IMR-90 (cell line): ENCODE measurements at regions not wholly inside any gene's neighbourhood (a gene's known extent, or its start where the extent isn't known, plus 50 kb on each side); places are given as distances from the start of the nearest gene placed in this dataset.
A peak's percentile ranks its signal among the peaks of the same experiment; 100 is the strongest.

Experiments used
- ATAC-seq: fragments of 200-7000 bp; cut with Tn5 transposase; 2 replicates; pipeline ENCODE4 v1.9.1; 2020; ENCODE audit warnings: low read depth, mild to moderate bottlenecking, moderate library complexity
- BruUV-seq: library from RNA; stranded (reverse); fragments of 400-500 nt; replicated peaks from 2 replicates; lab custom pipeline; 2021; lab: Mats Ljungman, UMichigan
- CTCF ChIA-PET: fragments of 300-600 bp; formaldehyde crosslinking; extraction: SDS; loops from one replicate; lab custom pipeline; 2021; ENCODE audit warnings: antibody characterized with exemption; lab: Yijun Ruan, JAX
- POLR2A ChIA-PET: fragments of 300-600 bp; sonication (Branson Sonifier 250); formaldehyde crosslinking; loops from one replicate; lab custom pipeline; 2022; ENCODE audit warnings: antibody characterized with exemption; ENCODE audit not compliant: unreplicated experiment; lab: Charles Lee
- DNase-seq: peaks from one replicate; pipeline ENCODE4 v3.0.0; 2013
- H2AFZ ChIP-seq: replicated peaks from 2 replicates; pipeline ENCODE3; 2013; ENCODE audit warnings: low read length, mild to moderate bottlenecking; ENCODE audit not compliant: poor library complexity
- H2AK5ac ChIP-seq: 2 replicates; pipeline ENCODE4 v1.6.1; 2013; ENCODE audit warnings: low read depth, low read length, inconsistent platforms
- H2AK9ac ChIP-seq: replicated peaks from 2 replicates; pipeline ENCODE3; 2013; ENCODE audit warnings: mild to moderate bottlenecking, low read depth, low read length, moderate library complexity; ENCODE audit not compliant: poor library complexity
- H2BK120ac ChIP-seq: 2 replicates; pipeline ENCODE4 v1.6.1; 2013; ENCODE audit warnings: low read depth, low read length, inconsistent platforms
- H2BK15ac ChIP-seq: 3 replicates; pipeline ENCODE4 v1.6.1; 2013; ENCODE audit warnings: low read depth, low read length, inconsistent platforms
- H2BK20ac ChIP-seq: 2 replicates; pipeline ENCODE4 v1.6.1; 2013; ENCODE audit warnings: low read depth, mild to moderate bottlenecking, inconsistent platforms, low read length, moderate library complexity
- H2BK5ac ChIP-seq: 2 replicates; pipeline ENCODE4 v1.6.1; 2013; ENCODE audit warnings: mild to moderate bottlenecking, low read depth, low read length, inconsistent platforms; ENCODE audit not compliant: poor library complexity, severe bottlenecking
- H3K14ac ChIP-seq: replicated peaks from 2 replicates; pipeline ENCODE4 v1.6.1; 2013; ENCODE audit warnings: low read depth, low read length, inconsistent platforms
- H3K18ac ChIP-seq: 2 replicates; pipeline ENCODE4 v1.6.1; 2013; ENCODE audit warnings: low read depth, low read length, control low read depth
- H3K23ac ChIP-seq: 2 replicates; pipeline ENCODE4 v1.6.1; 2013; ENCODE audit warnings: low read depth, low read length, inconsistent platforms
- H3K27ac ChIP-seq: 2 replicates; pipeline ENCODE4 v1.5.1; 2013; ENCODE audit warnings: mild to moderate bottlenecking, control low read depth, low read length; ENCODE audit not compliant: insufficient read depth
- H3K27me3 ChIP-seq: 2 replicates; pipeline ENCODE4 v1.6.1; 2013; ENCODE audit warnings: low read length; ENCODE audit not compliant: control insufficient read depth, insufficient read depth
- H3K36me3 ChIP-seq: 2 replicates; pipeline ENCODE4 v1.6.1; 2013; ENCODE audit warnings: low read length, mixed read lengths; ENCODE audit not compliant: control insufficient read depth, insufficient read depth
- H3K4ac ChIP-seq: 2 replicates; pipeline ENCODE4 v1.6.1; 2013; ENCODE audit warnings: low read depth, low read length, inconsistent platforms
- H3K4me1 ChIP-seq: 2 replicates; pipeline ENCODE4 v1.6.1; 2013; ENCODE audit warnings: low read length, mixed read lengths; ENCODE audit not compliant: control insufficient read depth, insufficient read depth
- H3K4me2 ChIP-seq: 2 replicates; pipeline ENCODE4 v1.6.1; 2013; ENCODE audit warnings: low read depth, mild to moderate bottlenecking, control low read depth, low read length, moderate library complexity
- H3K4me3 ChIP-seq: 2 replicates; pipeline ENCODE4 v1.5.1; 2013; ENCODE audit warnings: low read depth, mild to moderate bottlenecking, control low read depth, low read length, moderate library complexity; ENCODE audit not compliant: insufficient read depth
- H3K56ac ChIP-seq: 2 replicates; pipeline ENCODE4 v1.6.1; 2013; ENCODE audit warnings: low read length, inconsistent platforms; ENCODE audit not compliant: insufficient read depth; ENCODE audit errors: extremely low read depth
- H3K79me1 ChIP-seq, 2 experiments: 2 replicates each; pipeline ENCODE4 v1.6.1; 2013; ENCODE audit warnings: low read length in 2 of 2, inconsistent platforms in 1 of 2, low read depth in 1 of 2
- H3K9ac ChIP-seq: 2 replicates; pipeline ENCODE4 v1.6.1; 2013; ENCODE audit warnings: low read depth, low read length, control low read depth
- H3K9me1 ChIP-seq: 2 replicates; pipeline ENCODE4 v1.6.1; 2013; ENCODE audit warnings: low read length, inconsistent platforms; ENCODE audit not compliant: insufficient read depth
- H3K9me3 ChIP-seq: 2 replicates; pipeline ENCODE4 v1.6.1; 2013; ENCODE audit warnings: low read length; ENCODE audit not compliant: control insufficient read depth, insufficient read depth
- H4K20me1 ChIP-seq: 2 replicates; pipeline ENCODE4 v1.6.1; 2013; ENCODE audit warnings: low read length, inconsistent platforms; ENCODE audit not compliant: insufficient read depth
- H4K5ac ChIP-seq: 2 replicates; pipeline ENCODE4 v1.6.1; 2013; ENCODE audit warnings: mild to moderate bottlenecking, low read depth, low read length, control low read depth
- H4K8ac ChIP-seq, 2 experiments: 2 replicates each; pipeline ENCODE4 v1.6.1; 2013; ENCODE audit warnings: low read depth in 2 of 2, low read length in 2 of 2, control low read depth in 1 of 2, inconsistent platforms in 1 of 2
- H4K91ac ChIP-seq: 2 replicates; pipeline ENCODE4 v1.6.1; 2013; ENCODE audit warnings: low read depth, low read length, inconsistent platforms; ENCODE audit not compliant: insufficient read depth
- BHLHE40 ChIP-seq: fragments of 150-350 bp; IDR thresholded peaks from 2 replicates; pipeline ENCODE4 v1.6.1; 2016; ENCODE audit warnings: mild to moderate bottlenecking, low read depth, low read length
- CTCF ChIP-seq: conservative IDR thresholded peaks from 2 replicates; pipeline ENCODE4 v1.5.1; 2012; ENCODE audit warnings: mild to moderate bottlenecking, low read depth, low read length, improper control_type of control experiment
- ELK1 ChIP-seq: fragments of 150-350 bp; IDR thresholded peaks from 2 replicates; pipeline ENCODE4 v1.6.1; 2016; ENCODE audit warnings: low read depth, mild to moderate bottlenecking, low read length, moderate library complexity, borderline replicate concordance
- POLR2A ChIP-seq: IDR thresholded peaks from 2 replicates; pipeline ENCODE4 v1.6.1; 2012; ENCODE audit warnings: mild to moderate bottlenecking, low read depth, low read length
- RAD21 ChIP-seq: IDR thresholded peaks from 2 replicates; pipeline ENCODE4 v1.6.1; 2012; ENCODE audit warnings: low read length, improper control_type of control experiment
- RFX5 ChIP-seq: IDR thresholded peaks from 2 replicates; pipeline ENCODE4 v1.8.0; 2012; ENCODE audit warnings: low read depth, mild to moderate bottlenecking, low read length, moderate library complexity
- SMC3 ChIP-seq: fragments of 150-350 bp; IDR thresholded peaks from 2 replicates; pipeline ENCODE4 v1.6.1; 2016; ENCODE audit warnings: low read depth, mild to moderate bottlenecking, antibody characterized with exemption, low read length, moderate library complexity
- WGBS, 2 experiments: methylation state at CpG; one replicate each; pipeline versions ENCODE4 v1.1.5 to v1.1.7; 2013; ENCODE audit warnings: missing lambda C conversion rate in 2 of 2; ENCODE audit not compliant: insufficient read length in 1 of 2; ENCODE audit errors: extremely low coverage in 2 of 2; 5-methylcytosine and 5-hydroxymethylcytosine counted together
- dilution Hi-C: fragments of 300-500 bp; cut with HindIII; formaldehyde crosslinking; loops from one replicate; pipeline ENCODE4 v1.14.3; 2018; ENCODE audit warnings: low sequenced_read_pairs; ENCODE audit not compliant: unreplicated experiment
- in situ Hi-C: fragments of 300-500 bp; cut with MboI; formaldehyde crosslinking; loops from 3 replicates; pipeline ENCODE4 v1.14.3; 2019; ENCODE audit warnings: low sequenced_read_pairs, inconsistent platforms, mixed read lengths
- intact Hi-C: fragments of 100-400 bp; cut with micrococcal nuclease; formaldehyde crosslinking; loops from 2 replicates; pipeline ENCODE4 v1.10.0; 2022

GRCh38 chr5:58136406-58136805 lies 323.5 kb downstream of the PLK2 start:
- Histone ChIP-seq H3K36me3 (no peaks in the 10 kb centered on the region), H3K14ac (0 out of 2 replicates have a peak overlapping the region, but pooled peaks have one; percentile 25), H3K27ac (no peak overlapping the region), H3K23ac (no peak overlapping the region), H2AK5ac (no peak overlapping the region), H4K8ac (no peak overlapping the region), H2AK9ac (no peak overlapping the region), H3K27me3 (no peaks in the 10 kb centered on the region), H3K79me1 (no peaks in the 10 kb centered on the region), H3K9ac (no peak overlapping the region), H3K4me1 (peaks cover 5% of the 10 kb centered on the region), H4K5ac (no peak overlapping the region), H2BK20ac (no peak overlapping the region), H3K9me1 (peaks cover 5% of the 10 kb centered on the region), H3K56ac (no peak overlapping the region), H3K4me2 (no peak overlapping the region), H2BK5ac (no peak overlapping the region), H4K91ac (no peak overlapping the region), H2BK15ac (no peak overlapping the region), H4K20me1 (no peaks in the 10 kb centered on the region), H3K4ac (no peak overlapping the region), H2AFZ (no peak overlapping the region), H2BK120ac (no peak overlapping the region), H3K4me3 (no peak overlapping the region), H3K18ac (no peak overlapping the region), H3K9me3 (no peaks in the 10 kb centered on the region)
- ATAC-seq = no peak
- intact Hi-C loops = no loop called here
- dilution Hi-C loops = no loop called here
- in situ Hi-C loops = no loop called here
- BruUV-seq = no TSS peak
- CTCF ChIA-PET = no interaction called here
- POLR2A ChIA-PET = no interaction called here
- TF ChIP-seq RFX5 (no peak), BHLHE40 (no peak), CTCF (no peak), POLR2A (no peak), RAD21 (no peak), ELK1 (no peak), SMC3 (no peak)
- DNase-seq = no peak
- WGBS, 2 experiments = no CpG with 5 or more reads among the region's 5 CpGs
